K562 (cell line): ENCODE measurements at regions not wholly inside any gene's neighbourhood (a gene's known extent, or its start where the extent isn't known, plus 50 kb on each side); places are given as distances from the start of the nearest gene placed in this dataset.

Experiments used
- C11orf30 ChIP-seq: fragments of 450-650 bp; IDR thresholded peaks from 2 replicates; pipeline ENCODE4 v1.6.1; 2016; ENCODE audit warnings: low read depth, mild to moderate bottlenecking
- CBX1 ChIP-seq: sonication (generic); IDR thresholded peaks from 2 replicates; pipeline ENCODE4 v1.6.1; 2016; ENCODE audit warnings: antibody characterized with exemption, low read depth, mild to moderate bottlenecking
- HMG20B ChIP-seq: fragments of 250-450 bp; sonication (Bioruptor Pico); IDR thresholded peaks from 2 replicates; pipeline ENCODE4 v1.5.0; 2021; ENCODE audit warnings: mild to moderate bottlenecking
- KLF16 ChIP-seq: IDR thresholded peaks from 2 replicates; pipeline ENCODE4 v1.6.1; 2016; ENCODE audit warnings: antibody characterized with exemption
- MEF2D ChIP-seq: conservative IDR thresholded peaks from 2 replicates; pipeline ENCODE4 v1.6.1; 2016; ENCODE audit warnings: low read depth, missing genetic modification characterization, missing compliant biosample characterization
- MXI1 ChIP-seq: IDR thresholded peaks from 2 replicates; pipeline ENCODE4 v1.6.1; 2011; ENCODE audit warnings: low read depth, mild to moderate bottlenecking, improper control_type of control experiment, low read length
- NEUROD1 ChIP-seq: fragments of 150-350 bp; IDR thresholded peaks from 2 replicates; pipeline ENCODE4 v1.6.1; 2014; ENCODE audit warnings: borderline replicate concordance, low read length, low read depth; ENCODE audit not compliant: partially characterized antibody
- PBX2 ChIP-seq, 2 experiments: IDR thresholded peaks in 1 of 2; conservative IDR thresholded peaks in 1 of 2; 2 replicates each; pipeline ENCODE4 v1.6.1; 2016; ENCODE audit warnings: low read depth in 2 of 2, mild to moderate bottlenecking in 1 of 2, missing compliant biosample characterization in 1 of 2, missing genetic modification characterization in 1 of 2, moderate library complexity in 1 of 2
- PREB ChIP-seq: sonication (generic); formaldehyde crosslinking; IDR thresholded peaks from 2 replicates; pipeline ENCODE4 v1.8.1; 2023; ENCODE audit warnings: mild to moderate bottlenecking, missing genetic modification reagents
- RBM14 ChIP-seq: fragments of 200-400 bp; formaldehyde crosslinking; IDR thresholded peaks from 2 replicates; pipeline ENCODE4 v1.6.1; 2018; ENCODE audit warnings: low read depth, mild to moderate bottlenecking, low read length, moderate library complexity, borderline replicate concordance; ENCODE audit not compliant: insufficient read depth
- RBM17 ChIP-seq: fragments of 200-400 bp; formaldehyde crosslinking; IDR thresholded peaks from 2 replicates; pipeline ENCODE4 v1.6.1; 2017; ENCODE audit warnings: low read depth, mild to moderate bottlenecking, low read length, borderline replicate concordance
- SMAD4 ChIP-seq: fragments of 250-450 bp; sonication (Bioruptor Pico); conservative IDR thresholded peaks from 2 replicates; pipeline ENCODE4 v1.8.0; 2021; ENCODE audit warnings: inconsistent platforms, mild to moderate bottlenecking, moderate library complexity
- SRSF1 ChIP-seq: fragments of 200-400 bp; formaldehyde crosslinking; IDR thresholded peaks from 2 replicates; pipeline ENCODE4 v1.6.1; 2017; ENCODE audit warnings: mild to moderate bottlenecking, low read depth, low read length, moderate library complexity
- STAT6 ChIP-seq: sonication (generic); formaldehyde crosslinking; IDR thresholded peaks from 2 replicates; pipeline ENCODE4 v1.8.1; 2023; ENCODE audit warnings: mild to moderate bottlenecking, missing genetic modification reagents
- TBL1XR1 ChIP-seq, 2 experiments: IDR thresholded peaks; 2 replicates each; pipeline ENCODE4 v1.6.1; 2012; ENCODE audit warnings: improper control_type of control experiment in 2 of 2, low read length in 2 of 2, mild to moderate bottlenecking in 1 of 2
- ZNF280A ChIP-seq: fragments of 450-650 bp; IDR thresholded peaks from 2 replicates; pipeline ENCODE4 v1.6.1; 2018; ENCODE audit warnings: mild to moderate bottlenecking, low read depth; ENCODE audit not compliant: partially characterized antibody
- ZNF316 ChIP-seq: fragments of 450-650 bp; IDR thresholded peaks from 2 replicates; pipeline ENCODE4 v1.6.1; 2016
- ZNF324 ChIP-seq: fragments of 250-450 bp; sonication (Bioruptor Pico); IDR thresholded peaks from 2 replicates; pipeline ENCODE4 v1.4.0; 2020; ENCODE audit warnings: mild to moderate bottlenecking
- ZNF507 ChIP-seq: conservative IDR thresholded peaks from 2 replicates; pipeline ENCODE4 v1.6.1; 2017; ENCODE audit warnings: missing genetic modification characterization, missing compliant biosample characterization
- ZNF57 ChIP-seq: fragments of 450-650 bp; formaldehyde crosslinking; IDR thresholded peaks from 2 replicates; pipeline ENCODE4 v1.4.0; 2020; ENCODE audit warnings: mild to moderate bottlenecking, moderate library complexity

GRCh38 chr12:112740387-112740934 lies 51.1 kb upstream of the RPH3A start (continued):
- TF ChIP-seq MXI1 (no peak), ZNF316 (peak; percentile 74), HMG20B (CRISPR knock-in tag) (no peak), ZNF507 (tag) (no peak), KLF16 (no peak), MEF2D (peak; percentile 90), ZNF280A (no peak), RBM17 (no peak), PBX2 (CRISPR knock-in tag; IDR thresholded peaks at IDR 0.05; ENCODE audit: low read depth) (no peak), PBX2 (tag; conservative IDR thresholded peaks at IDR 0.05; ENCODE audit: low read depth) (0 out of 2 replicates have a peak, but pooled peaks have one; percentile 18), NEUROD1 (no peak), STAT6 (CRISPR knock-in tag) (no peak), ZNF57 (CRISPR knock-in tag) (no peak), CBX1 (no peak), RBM14 (no peak), SMAD4 (CRISPR knock-in tag) (no peak), SRSF1 (no peak), PREB (CRISPR knock-in tag) (no peak), ZNF324 (CRISPR knock-in tag) (no peak), C11orf30 (peak; percentile 65; the same call in 1 of the 2 replicates), TBL1XR1 (IDR thresholded peaks at IDR 0.05; ENCODE audit: low read length in 2 of 2) (no peak)
